Panc1 (cell line): ENCODE measurements at regions not wholly inside any gene's neighbourhood (a gene's known extent, or its start where the extent isn't known, plus 50 kb on each side); places are given as distances from the start of the nearest gene placed in this dataset.

Experiments
- ATAC-seq: fragments of 200-7000 bp; cut with Tn5 transposase; 2 replicates; pipeline ENCODE4 v1.9.1; 2020; ENCODE audit warnings: mild to moderate bottlenecking, moderate library complexity
- BruUV-seq: library from RNA; stranded (reverse); fragments of 400-500 nt; replicated peaks from 2 replicates; lab custom pipeline; 2021; lab: Mats Ljungman, UMichigan
- CTCF ChIA-PET: fragments of 300-600 bp; sonication (Branson Sonifier 250); formaldehyde crosslinking; loops from one replicate; lab custom pipeline; 2022; ENCODE audit warnings: antibody characterized with exemption; lab: Charles Lee
- POLR2A ChIA-PET: fragments of 300-600 bp; sonication (Branson Sonifier 250); formaldehyde crosslinking; loops from one replicate; lab custom pipeline; 2022; ENCODE audit warnings: antibody characterized with exemption; lab: Charles Lee
- DNase-seq: peaks from one replicate; pipeline ENCODE4 v3.0.0-alpha.2; 2010; ENCODE audit warnings: low read depth, low spot score
- H3K27ac ChIP-seq: 2 replicates; pipeline ENCODE4 v1.5.1; 2011; ENCODE audit warnings: mild to moderate bottlenecking, low read length, inconsistent platforms
- H3K27me3 ChIP-seq: fragments of 200-500 bp; sonication (Bioruptor generic); 2 replicates; pipeline ENCODE4 v1.6.0; 2014; ENCODE audit warnings: low read length, inconsistent platforms; ENCODE audit not compliant: control insufficient read depth, insufficient read depth
- H3K36me3 ChIP-seq: fragments of 200-500 bp; sonication (Bioruptor generic); 2 replicates; pipeline ENCODE4 v1.5.1; 2014; ENCODE audit warnings: inconsistent platforms, mild to moderate bottlenecking, low read length, moderate library complexity; ENCODE audit not compliant: control insufficient read depth, insufficient read depth
- H3K4me1 ChIP-seq: 2 replicates; pipeline ENCODE4 v1.5.1; 2011; ENCODE audit warnings: inconsistent platforms, mild to moderate bottlenecking, low read length, moderate library complexity; ENCODE audit not compliant: control insufficient read depth, insufficient read depth
- H3K4me3 ChIP-seq, 2 experiments: 2 replicates each; pipeline ENCODE4 v1.5.1; 2011 to 2012; ENCODE audit warnings: low read depth in 2 of 2, low read length in 2 of 2, mild to moderate bottlenecking in 2 of 2, inconsistent platforms in 1 of 2, moderate library complexity in 1 of 2
- H3K9me3 ChIP-seq: fragments of 200-500 bp; sonication (Bioruptor generic); 2 replicates; pipeline ENCODE4 v1.5.1; 2014; ENCODE audit warnings: low read depth, mild to moderate bottlenecking, inconsistent platforms, low read length, moderate library complexity; ENCODE audit not compliant: control insufficient read depth, insufficient read depth
- CTCF ChIP-seq: fragments of 450-650 bp; IDR thresholded peaks from 2 replicates; pipeline ENCODE4 v1.5.1; 2017; ENCODE audit warnings: mild to moderate bottlenecking
- POLR2AphosphoS5 ChIP-seq: IDR thresholded peaks from 2 replicates; pipeline ENCODE4 v1.6.1; 2012; ENCODE audit warnings: mild to moderate bottlenecking, low read depth, low read length, moderate library complexity
- REST ChIP-seq, 2 experiments: IDR thresholded peaks; 2 replicates each; pipeline ENCODE4 v1.6.1; 2011 to 2012; ENCODE audit warnings: low read depth in 2 of 2, control low read depth in 1 of 2, low read length in 1 of 2, mild to moderate bottlenecking in 1 of 2, moderate library complexity in 1 of 2; ENCODE audit not compliant: insufficient read depth in 1 of 2
- SIN3A ChIP-seq: IDR thresholded peaks from 2 replicates; pipeline ENCODE4 v1.6.1; 2012; ENCODE audit warnings: low read depth, mild to moderate bottlenecking, low read length, moderate library complexity, borderline replicate concordance; ENCODE audit not compliant: insufficient read depth
- TCF7L2 ChIP-seq: IDR thresholded peaks from 2 replicates; pipeline ENCODE4 v1.6.1; 2011; ENCODE audit warnings: mild to moderate bottlenecking, low read depth, low read length, inconsistent platforms
- in situ Hi-C: cut with HindIII; loops from 2 replicates; pipeline ENCODE4 v1.10.0; 2016; ENCODE audit warnings: low sequenced_read_pairs, low pct_unique_long_range_greater_than_20kb
- intact Hi-C: fragments of 100-400 bp; cut with micrococcal nuclease; formaldehyde crosslinking; loops from one replicate; pipeline ENCODE4 v1.10.0; 2022; ENCODE audit not compliant: unreplicated experiment

- Histone ChIP-seq H3K4me3 (no peak overlapping the region), H3K36me3 (no peaks in the 10 kb centered on the region), H3K4me1 (no peaks in the 10 kb centered on the region), H3K27ac (no peak overlapping the region), H3K9me3 (no peaks in the 10 kb centered on the region), H3K27me3 (no peaks in the 10 kb centered on the region; the same call in 1 of the 2 replicates)
- intact Hi-C loops, result no loop called here
- DNase-seq, result no peak
- ATAC-seq, result no peak
- no TSS peak for BruUV-seq
- in situ Hi-C loops, result no loop called here
- ChIA-PET POLR2A (no interaction called here), CTCF (no interaction called here)
- no peak for TF ChIP-seq TCF7L2
- no peak for TF ChIP-seq CTCF
- no peak for TF ChIP-seq REST (IDR thresholded peaks at IDR 0.05; ENCODE audit: insufficient read depth in 1 of 2, low read depth in 2 of 2, low read length in 1 of 2)
- TF ChIP-seq POLR2AphosphoS5, result no peak
- TF ChIP-seq SIN3A, result no peak
Measured at GRCh38 chr10:61098966-61099365, 155.0 kb upstream of the RHOBTB1 start.

- H3K36me3 ChIP-seq, result no peaks in the 10 kb centered on the region
- no peak for ATAC-seq
- intact Hi-C loops, result no loop called here
- in situ Hi-C loops, result no loop called here
- no peak overlapping the region for H3K27ac ChIP-seq
- ChIA-PET CTCF (no interaction called here), POLR2A (no interaction called here)
- H3K4me3 ChIP-seq, result no peak overlapping the region
- peaks cover 2% of the 10 kb centered on the region; the same call in 1 of the 2 replicates for H3K27me3 ChIP-seq
- H3K9me3 ChIP-seq, result no peaks in the 10 kb centered on the region
- TF ChIP-seq SIN3A (no peak), REST (IDR thresholded peaks at IDR 0.05; ENCODE audit: insufficient read depth in 1 of 2, low read depth in 2 of 2, low read length in 1 of 2) (no peak), POLR2AphosphoS5 (no peak), CTCF (no peak), TCF7L2 (no peak)
- no peaks in the 10 kb centered on the region for H3K4me1 ChIP-seq
- no TSS peak for BruUV-seq
- no peak for DNase-seq
Measured at GRCh38 chr10:61097026-61097425, 153.0 kb upstream of the RHOBTB1 start.
